ENCODE measurements at regions not wholly inside any gene's neighbourhood (a gene's known extent, or its start where the extent isn't known, plus 50 kb on each side); places are given as distances from the start of the nearest gene placed in this dataset.

DNA sequence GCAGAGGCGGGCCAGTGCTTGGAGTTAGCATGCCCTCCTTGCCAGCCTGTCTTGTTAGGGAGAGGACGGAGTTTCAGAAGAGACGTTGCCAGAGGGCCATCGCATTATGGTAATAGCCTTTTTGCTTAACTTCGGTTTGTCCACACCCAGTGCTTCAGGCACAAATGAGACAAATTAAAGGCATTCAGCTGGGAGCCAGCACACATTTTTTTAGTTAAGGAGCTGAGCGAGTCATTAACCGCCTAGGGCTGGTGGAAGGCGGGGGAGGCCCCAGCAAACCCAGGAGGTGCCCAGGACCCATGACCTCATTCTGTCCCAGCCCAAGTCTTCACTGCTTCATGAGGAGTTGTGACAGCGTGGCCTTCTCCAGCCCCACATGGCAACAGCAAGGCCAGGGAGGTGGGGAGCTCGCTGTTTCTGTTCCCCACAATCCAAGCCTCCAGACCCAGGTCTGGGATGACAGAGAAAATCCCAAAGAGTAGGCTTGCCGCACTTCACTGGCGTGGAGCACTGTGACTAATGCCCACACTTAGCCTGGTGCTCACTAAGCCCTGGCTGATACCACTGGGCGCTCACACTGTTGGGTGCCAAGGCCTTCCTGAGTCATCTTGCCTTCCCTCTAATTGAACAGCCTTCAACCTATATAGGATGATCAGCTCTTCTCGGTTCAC, 237.1 kb downstream of the ANKRD60 start:
- no peaks in the 10 kb centered on the region for H3K27me3 ChIP-seq (ENCODE audit: control insufficient read depth, insufficient read depth, low read length, poor library complexity, severe bottlenecking)
- peaks cover 4% of the 10 kb centered on the region for H3K4me1 Mint-ChIP-seq
- no peaks in the 10 kb centered on the region for H3K36me3 Mint-ChIP-seq (ENCODE audit: low read depth)
- H3K27ac ChIP-seq (ENCODE audit: low read depth, low read length): no peak overlapping the region
- no peak overlapping the region for H3K4me3 ChIP-seq (ENCODE audit: low read length)
- H3K27ac Mint-ChIP-seq: no peak overlapping the region
- TF ChIP-seq, protein P1, sequence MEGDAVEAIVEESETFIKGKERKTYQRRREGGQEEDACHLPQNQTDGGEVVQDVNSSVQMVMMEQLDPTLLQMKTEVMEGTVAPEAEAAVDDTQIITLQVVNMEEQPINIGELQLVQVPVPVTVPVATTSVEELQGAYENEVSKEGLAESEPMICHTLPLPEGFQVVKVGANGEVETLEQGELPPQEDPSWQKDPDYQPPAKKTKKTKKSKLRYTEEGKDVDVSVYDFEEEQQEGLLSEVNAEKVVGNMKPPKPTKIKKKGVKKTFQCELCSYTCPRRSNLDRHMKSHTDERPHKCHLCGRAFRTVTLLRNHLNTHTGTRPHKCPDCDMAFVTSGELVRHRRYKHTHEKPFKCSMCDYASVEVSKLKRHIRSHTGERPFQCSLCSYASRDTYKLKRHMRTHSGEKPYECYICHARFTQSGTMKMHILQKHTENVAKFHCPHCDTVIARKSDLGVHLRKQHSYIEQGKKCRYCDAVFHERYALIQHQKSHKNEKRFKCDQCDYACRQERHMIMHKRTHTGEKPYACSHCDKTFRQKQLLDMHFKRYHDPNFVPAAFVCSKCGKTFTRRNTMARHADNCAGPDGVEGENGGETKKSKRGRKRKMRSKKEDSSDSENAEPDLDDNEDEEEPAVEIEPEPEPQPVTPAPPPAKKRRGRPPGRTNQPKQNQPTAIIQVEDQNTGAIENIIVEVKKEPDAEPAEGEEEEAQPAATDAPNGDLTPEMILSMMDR (conservative IDR thresholded peaks at IDR 0.05): no peak
- no peaks in the 10 kb centered on the region for H3K9me3 Mint-ChIP-seq
- H3K9me3 ChIP-seq (ENCODE audit: control insufficient read depth, low read length): no peaks in the 10 kb centered on the region
- H3K9ac ChIP-seq (ENCODE audit: extremely low read depth, low read length, poor library complexity, severe bottlenecking): no peak overlapping the region
- H3K27me3 Mint-ChIP-seq (ENCODE audit: insufficient read depth): peaks cover 1% of the 10 kb centered on the region
- DNase-seq: no peak
- no peaks in the 10 kb centered on the region for H3K4me1 ChIP-seq (ENCODE audit: control insufficient read depth, insufficient read depth, low read length)
- WGBS, 2 experiments (ENCODE audit: insufficient coverage in 1 of 2, insufficient read length in 1 of 2): 92 to 93% methylated on average over 11 to 14 of the region's 14 CpGs
- no peaks in the 10 kb centered on the region for H3K36me3 ChIP-seq (ENCODE audit: control insufficient read depth, insufficient read depth, low read length)
- no peak overlapping the region for H3K4me3 Mint-ChIP-seq

DNA sequence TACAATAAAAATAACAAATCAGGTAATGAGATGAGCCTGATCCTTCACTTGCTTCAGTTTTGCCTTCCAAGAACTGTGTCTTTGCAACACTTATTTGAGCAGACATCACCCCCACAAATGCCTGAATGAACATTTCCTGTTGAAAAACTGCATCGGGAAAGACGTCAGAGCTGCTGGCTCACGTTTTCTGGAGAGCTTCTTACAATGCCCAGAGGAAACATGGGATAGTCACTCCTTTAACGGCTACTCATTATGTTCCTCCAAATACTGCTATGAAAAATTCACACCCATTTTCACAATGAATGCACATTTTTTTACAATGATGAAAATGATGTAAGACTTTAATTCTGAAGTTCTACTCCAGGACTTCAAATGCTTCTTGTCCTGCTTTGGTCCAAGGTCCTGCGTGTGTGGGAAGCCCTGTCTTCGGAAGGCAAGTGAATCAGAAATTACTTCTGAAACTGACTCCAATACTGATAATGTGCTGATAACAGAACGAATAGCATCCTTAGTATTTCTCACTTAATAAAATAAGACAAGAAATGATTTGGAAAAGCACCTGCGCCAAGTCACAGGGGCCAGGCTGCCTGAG, 238.0 kb downstream of the ANKRD60 start:
- no peak overlapping the region for H3K27ac Mint-ChIP-seq
- H3K4me1 ChIP-seq (ENCODE audit: control insufficient read depth, insufficient read depth, low read length): no peaks in the 10 kb centered on the region
- peaks cover 1% of the 10 kb centered on the region for H3K27me3 Mint-ChIP-seq (ENCODE audit: insufficient read depth)
- peaks cover 3% of the 10 kb centered on the region for H3K4me1 Mint-ChIP-seq
- no peaks in the 10 kb centered on the region for H3K9me3 ChIP-seq (ENCODE audit: control insufficient read depth, low read length)
- H3K9ac ChIP-seq (ENCODE audit: extremely low read depth, low read length, poor library complexity, severe bottlenecking): no peak overlapping the region
- WGBS, 2 experiments (ENCODE audit: insufficient coverage in 1 of 2, insufficient read length in 1 of 2): 77 to 88% methylated on average over 2 to 8 of the region's 8 CpGs
- DNase-seq: no peak
- TF ChIP-seq, protein P1 (conservative IDR thresholded peaks at IDR 0.05): no peak
- no peaks in the 10 kb centered on the region for H3K36me3 ChIP-seq (ENCODE audit: control insufficient read depth, insufficient read depth, low read length)
- no peaks in the 10 kb centered on the region for H3K27me3 ChIP-seq (ENCODE audit: control insufficient read depth, insufficient read depth, low read length, poor library complexity, severe bottlenecking)
- no peak overlapping the region for H3K4me3 Mint-ChIP-seq
- H3K4me3 ChIP-seq (ENCODE audit: low read length): no peak overlapping the region
- H3K27ac ChIP-seq (ENCODE audit: low read depth, low read length): no peak overlapping the region
- no peaks in the 10 kb centered on the region for H3K9me3 Mint-ChIP-seq
- H3K36me3 Mint-ChIP-seq (ENCODE audit: low read depth): no peaks in the 10 kb centered on the region

- no peak overlapping the region for H3K27ac ChIP-seq (ENCODE audit: low read depth, low read length)
- H3K9me3 ChIP-seq (ENCODE audit: control insufficient read depth, low read length): no peaks in the 10 kb centered on the region
- H3K27me3 Mint-ChIP-seq (ENCODE audit: insufficient read depth): peaks cover 1% of the 10 kb centered on the region
- TF ChIP-seq, protein P1 (conservative IDR thresholded peaks at IDR 0.05): no peak
- H3K4me3 ChIP-seq (ENCODE audit: low read length): no peak overlapping the region
- no peaks in the 10 kb centered on the region for H3K36me3 Mint-ChIP-seq (ENCODE audit: low read depth)
- no peak overlapping the region for H3K9ac ChIP-seq (ENCODE audit: extremely low read depth, low read length, poor library complexity, severe bottlenecking)
- H3K27ac Mint-ChIP-seq: no peak overlapping the region
- H3K36me3 ChIP-seq (ENCODE audit: control insufficient read depth, insufficient read depth, low read length): no peaks in the 10 kb centered on the region
- H3K4me1 ChIP-seq (ENCODE audit: control insufficient read depth, insufficient read depth, low read length): no peaks in the 10 kb centered on the region
- peaks cover 7% of the 10 kb centered on the region for H3K4me1 Mint-ChIP-seq
- no peak overlapping the region for H3K4me3 Mint-ChIP-seq
- 84 to 93% methylated on average over 9 of the region's 9 CpGs for WGBS, 2 experiments (ENCODE audit: insufficient coverage in 1 of 2, insufficient read length in 1 of 2)
- no peak for DNase-seq
- no peaks in the 10 kb centered on the region for H3K27me3 ChIP-seq (ENCODE audit: control insufficient read depth, insufficient read depth, low read length, poor library complexity, severe bottlenecking)
- H3K9me3 Mint-ChIP-seq: no peaks in the 10 kb centered on the region
Measured at GRCh38 chr20:57988828-57989227, 239.6 kb downstream of the ANKRD60 start.

Data from endodermal cell (in vitro differentiated cells).